ENCODE measurements at regions not wholly inside any gene's neighbourhood (a gene's known extent, or its start where the extent isn't known, plus 50 kb on each side); places are given as distances from the start of the nearest gene placed in this dataset.

DNA sequence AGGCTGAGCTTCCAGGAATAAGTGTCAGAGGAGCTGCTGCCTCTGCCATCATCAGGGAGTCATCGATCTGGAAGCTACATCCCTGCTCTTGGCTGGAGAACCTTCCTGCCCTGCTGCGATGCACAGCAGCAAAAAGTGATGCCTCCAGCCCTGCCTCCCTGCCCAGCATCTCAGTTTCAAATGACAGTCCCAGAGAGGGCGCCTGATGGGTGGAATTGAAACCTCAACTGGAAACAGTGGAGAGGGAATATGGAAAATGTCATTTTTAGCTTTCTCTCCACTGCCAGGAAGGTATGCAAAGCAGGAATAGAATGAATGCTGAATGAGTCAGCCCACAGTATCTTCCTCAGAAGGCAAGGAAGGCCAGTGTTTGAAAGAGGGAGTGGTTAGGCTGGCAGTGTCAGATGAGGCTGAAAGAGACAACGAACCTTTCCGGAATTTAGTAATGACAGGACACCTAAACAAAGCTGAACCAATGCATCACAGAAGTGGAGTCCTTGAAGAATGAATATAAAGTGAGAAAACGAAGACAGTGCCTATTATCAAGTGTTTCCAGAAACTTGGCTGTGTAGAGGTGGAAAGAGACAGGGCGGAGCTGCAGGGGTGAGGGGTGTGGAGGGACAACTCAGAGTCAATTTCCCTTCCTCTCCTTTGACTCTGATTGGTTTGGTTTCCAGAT lies 153.9 kb upstream of the NDUFV2 start:
- DNase-seq (ENCODE audit: low read depth, low spot score) = no peak
- Histone ChIP-seq H3K9ac (ENCODE audit: low read length) (no peak overlapping the region), H4K20me1 (ENCODE audit: insufficient read depth) (no peaks in the 10 kb centered on the region), H3K9me2 (ENCODE audit: insufficient read depth) (no peaks in the 10 kb centered on the region), H3K4me3 (replicated peaks in 1 of 2; ENCODE audit: low read depth in 1 of 2, low read length in 2 of 2) (no peak overlapping the region), H3K27ac (ENCODE audit: low read depth, low read length) (no peak overlapping the region), H3K27me3 (ENCODE audit: insufficient read depth, low read length) (no peaks in the 10 kb centered on the region), H3K9me3 (ENCODE audit: control insufficient read depth in 1 of 2, insufficient read depth in 1 of 2, low read depth in 1 of 2, low read length in 2 of 2) (peaks cover 0 to 3% of the 10 kb centered on the region in 2 experiments; a peak in 1 of 4 replicates), H3K36me3 (ENCODE audit: control insufficient read depth in 1 of 2, insufficient read depth in 2 of 2, low read length in 2 of 2) (no peaks in the 10 kb centered on the region), H3K4me2 (ENCODE audit: low read length) (peak overlapping the region; percentile 57), H3K79me2 (ENCODE audit: insufficient read depth, low read length) (no peaks in the 10 kb centered on the region), H3K4me1 (ENCODE audit: control insufficient read depth in 1 of 2, insufficient read depth in 2 of 2, low read length in 2 of 2) (peaks cover 0 to 53% of the 10 kb centered on the region in 2 experiments; a peak in 3 of 4 replicates), H2AFZ (ENCODE audit: low read depth, low read length, poor library complexity, severe bottlenecking) (peak overlapping the region; percentile 66)
- ATAC-seq = peak; percentile 71; the same call in 1 of the 2 replicates
- 0 out of 2 replicates have a peak, but pooled peaks have one; percentile 21 for TF ChIP-seq JUND (IDR thresholded peaks at IDR 0.05)
- peak; percentile 29; the same call in 1 of the 2 replicates for TF ChIP-seq FOSL1 (IDR thresholded peaks at IDR 0.05; ENCODE audit: low read depth)
- TF ChIP-seq EZH2phosphoT487 (IDR thresholded peaks at IDR 0.05; ENCODE audit: borderline replicate concordance) = no peak
- RAD21 ChIA-PET (ENCODE audit: low non-redundant PET in 1 of 2, low total read pairs in 2 of 2, uncharacterized antibody in 2 of 2, unreplicated experiment in 2 of 2) = no interaction called here
- intact Hi-C loops (cut with micrococcal nuclease) = no loop called here
- CTCF ChIA-PET = no interaction called here
- POLR2A ChIA-PET = no interaction called here
- no TSS peak for BruUV-seq (replicated peaks)

DNA sequence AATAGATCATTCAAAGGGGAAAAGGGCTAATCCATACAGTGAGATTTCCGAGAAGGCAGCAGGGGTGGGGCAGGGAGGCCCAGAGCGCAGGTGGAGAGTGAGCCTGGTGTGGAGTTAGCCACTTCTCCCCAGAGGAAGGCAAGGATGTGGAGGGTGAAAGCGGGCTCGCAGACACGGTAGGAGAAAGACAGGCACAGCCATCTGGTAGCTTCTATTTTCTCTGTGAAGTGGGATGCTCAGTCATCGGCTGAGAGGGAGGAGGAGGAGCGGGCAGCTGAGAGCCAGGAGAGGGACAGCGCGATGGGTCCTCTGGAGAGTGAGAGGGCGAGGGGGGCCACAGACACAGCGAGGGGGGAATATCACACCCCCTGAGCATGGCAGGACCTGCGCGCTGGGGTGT lies 153.3 kb upstream of the NDUFV2 start:
- Histone ChIP-seq H3K4me2 (ENCODE audit: low read length) (peak overlapping the region; percentile 57), H3K36me3 (ENCODE audit: control insufficient read depth in 1 of 2, insufficient read depth in 2 of 2, low read length in 2 of 2) (no peaks in the 10 kb centered on the region), H3K79me2 (ENCODE audit: insufficient read depth, low read length) (no peaks in the 10 kb centered on the region), H3K9me2 (ENCODE audit: insufficient read depth) (no peaks in the 10 kb centered on the region), H3K4me3 (replicated peaks in 1 of 2; ENCODE audit: low read depth in 1 of 2, low read length in 2 of 2) (no peak overlapping the region), H3K9ac (ENCODE audit: low read length) (no peak overlapping the region), H3K9me3 (ENCODE audit: control insufficient read depth in 1 of 2, insufficient read depth in 1 of 2, low read depth in 1 of 2, low read length in 2 of 2) (peaks cover 0 to 8% of the 10 kb centered on the region in 2 experiments; a peak in 1 of 4 replicates), H3K27me3 (ENCODE audit: insufficient read depth, low read length) (no peaks in the 10 kb centered on the region), H2AFZ (ENCODE audit: low read depth, low read length, poor library complexity, severe bottlenecking) (no peak overlapping the region), H3K4me1 (ENCODE audit: control insufficient read depth in 1 of 2, insufficient read depth in 2 of 2, low read length in 2 of 2) (peaks cover 0 to 47% of the 10 kb centered on the region in 2 experiments; a peak in 3 of 4 replicates), H3K27ac (ENCODE audit: low read depth, low read length) (no peak overlapping the region), H4K20me1 (ENCODE audit: insufficient read depth) (no peaks in the 10 kb centered on the region)
- POLR2A ChIA-PET = no interaction called here
- RAD21 ChIA-PET (ENCODE audit: low non-redundant PET in 1 of 2, low total read pairs in 2 of 2, uncharacterized antibody in 2 of 2, unreplicated experiment in 2 of 2) = no interaction called here
- CTCF ChIA-PET = no interaction called here
- DNase-seq (ENCODE audit: low read depth, low spot score) (no peak), ATAC-seq (no peak)
- no peak for TF ChIP-seq EZH2 (IDR thresholded peaks at IDR 0.05)
- TF ChIP-seq YY1 (IDR thresholded peaks at IDR 0.05; ENCODE audit: extremely low read depth, insufficient replicate concordance, low read depth, low read length) = no peak
- TF ChIP-seq, protein P1, sequence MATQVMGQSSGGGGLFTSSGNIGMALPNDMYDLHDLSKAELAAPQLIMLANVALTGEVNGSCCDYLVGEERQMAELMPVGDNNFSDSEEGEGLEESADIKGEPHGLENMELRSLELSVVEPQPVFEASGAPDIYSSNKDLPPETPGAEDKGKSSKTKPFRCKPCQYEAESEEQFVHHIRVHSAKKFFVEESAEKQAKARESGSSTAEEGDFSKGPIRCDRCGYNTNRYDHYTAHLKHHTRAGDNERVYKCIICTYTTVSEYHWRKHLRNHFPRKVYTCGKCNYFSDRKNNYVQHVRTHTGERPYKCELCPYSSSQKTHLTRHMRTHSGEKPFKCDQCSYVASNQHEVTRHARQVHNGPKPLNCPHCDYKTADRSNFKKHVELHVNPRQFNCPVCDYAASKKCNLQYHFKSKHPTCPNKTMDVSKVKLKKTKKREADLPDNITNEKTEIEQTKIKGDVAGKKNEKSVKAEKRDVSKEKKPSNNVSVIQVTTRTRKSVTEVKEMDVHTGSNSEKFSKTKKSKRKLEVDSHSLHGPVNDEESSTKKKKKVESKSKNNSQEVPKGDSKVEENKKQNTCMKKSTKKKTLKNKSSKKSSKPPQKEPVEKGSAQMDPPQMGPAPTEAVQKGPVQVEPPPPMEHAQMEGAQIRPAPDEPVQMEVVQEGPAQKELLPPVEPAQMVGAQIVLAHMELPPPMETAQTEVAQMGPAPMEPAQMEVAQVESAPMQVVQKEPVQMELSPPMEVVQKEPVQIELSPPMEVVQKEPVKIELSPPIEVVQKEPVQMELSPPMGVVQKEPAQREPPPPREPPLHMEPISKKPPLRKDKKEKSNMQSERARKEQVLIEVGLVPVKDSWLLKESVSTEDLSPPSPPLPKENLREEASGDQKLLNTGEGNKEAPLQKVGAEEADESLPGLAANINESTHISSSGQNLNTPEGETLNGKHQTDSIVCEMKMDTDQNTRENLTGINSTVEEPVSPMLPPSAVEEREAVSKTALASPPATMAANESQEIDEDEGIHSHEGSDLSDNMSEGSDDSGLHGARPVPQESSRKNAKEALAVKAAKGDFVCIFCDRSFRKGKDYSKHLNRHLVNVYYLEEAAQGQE (IDR thresholded peaks at IDR 0.05; ENCODE audit: low read depth) = no peak
- TF ChIP-seq JUND (IDR thresholded peaks at IDR 0.05) = no peak
- no peak for TF ChIP-seq POLR2A (IDR thresholded peaks at IDR 0.05; ENCODE audit: borderline replicate concordance, extremely low read depth, insufficient read depth, insufficient read length)
- no peak for TF ChIP-seq SRF (IDR thresholded peaks at IDR 0.05; ENCODE audit: low read depth)
- no peak for TF ChIP-seq ZNF274 (IDR thresholded peaks at IDR 0.05; ENCODE audit: low read depth, low read length)
- intact Hi-C loops (cut with micrococcal nuclease) = no loop called here
- BruUV-seq (replicated peaks) = no TSS peak

Measured in HCT116 (cell line).